ENCODE measurements at regions not wholly inside any gene's neighbourhood (a gene's known extent, or its start where the extent isn't known, plus 50 kb on each side); places are given as distances from the start of the nearest gene placed in this dataset.

DNA sequence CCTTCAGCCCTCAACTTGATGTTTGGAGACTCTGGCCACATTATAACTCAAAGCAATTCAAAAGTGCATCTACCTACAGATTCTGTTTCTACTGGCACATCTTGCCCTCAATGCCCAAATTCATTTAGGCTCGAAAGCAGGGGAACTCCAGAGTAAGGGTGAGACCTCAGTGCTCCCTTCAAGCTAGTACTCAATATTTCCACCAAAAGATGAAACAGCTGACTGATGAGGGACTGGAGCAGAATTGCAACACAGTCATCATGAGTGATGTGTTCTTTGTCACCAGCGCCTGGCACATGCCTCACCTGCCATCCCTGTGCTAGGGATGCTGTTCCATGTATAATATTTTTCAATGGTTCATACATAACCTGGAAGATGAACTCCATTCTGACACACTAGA, 247.3 kb downstream of the DSEL start:
- TF ChIP-seq, protein P1, sequence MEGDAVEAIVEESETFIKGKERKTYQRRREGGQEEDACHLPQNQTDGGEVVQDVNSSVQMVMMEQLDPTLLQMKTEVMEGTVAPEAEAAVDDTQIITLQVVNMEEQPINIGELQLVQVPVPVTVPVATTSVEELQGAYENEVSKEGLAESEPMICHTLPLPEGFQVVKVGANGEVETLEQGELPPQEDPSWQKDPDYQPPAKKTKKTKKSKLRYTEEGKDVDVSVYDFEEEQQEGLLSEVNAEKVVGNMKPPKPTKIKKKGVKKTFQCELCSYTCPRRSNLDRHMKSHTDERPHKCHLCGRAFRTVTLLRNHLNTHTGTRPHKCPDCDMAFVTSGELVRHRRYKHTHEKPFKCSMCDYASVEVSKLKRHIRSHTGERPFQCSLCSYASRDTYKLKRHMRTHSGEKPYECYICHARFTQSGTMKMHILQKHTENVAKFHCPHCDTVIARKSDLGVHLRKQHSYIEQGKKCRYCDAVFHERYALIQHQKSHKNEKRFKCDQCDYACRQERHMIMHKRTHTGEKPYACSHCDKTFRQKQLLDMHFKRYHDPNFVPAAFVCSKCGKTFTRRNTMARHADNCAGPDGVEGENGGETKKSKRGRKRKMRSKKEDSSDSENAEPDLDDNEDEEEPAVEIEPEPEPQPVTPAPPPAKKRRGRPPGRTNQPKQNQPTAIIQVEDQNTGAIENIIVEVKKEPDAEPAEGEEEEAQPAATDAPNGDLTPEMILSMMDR (IDR thresholded peaks at IDR 0.05; ENCODE audit: low read depth, low read length, poor library complexity, severe bottlenecking) = no peak
- no peak for TF ChIP-seq EZH2phosphoT487 (IDR thresholded peaks at IDR 0.05; ENCODE audit: borderline replicate concordance, low read length)
